Prostate gland (tissue), 2 donors: ENCODE measurements at regions not wholly inside any gene's neighbourhood (a gene's known extent, or its start where the extent isn't known, plus 50 kb on each side); places are given as distances from the start of the nearest gene placed in this dataset.
"Not testable (repeated sequence)": the region's sequence is repeated elsewhere in the genome, so short reads cannot be mapped to it uniquely, and the experiment has no call there.

ENCODE experiments used
- DNase-seq: peaks from one replicate; pipeline ENCODE4 v3.0.0-alpha.2; 2019; ENCODE audit warnings: low spot score
- H3K27ac ChIP-seq, 2 donors: fragments of 200-600 bp; sonication (generic); 2 replicates each; pipeline ENCODE4 v1.5.1; 2017 to 2019
- H3K27me3 ChIP-seq: fragments of 200-600 bp; sonication (generic); replicated peaks from 2 replicates; pipeline ENCODE4 v1.5.1; 2019; ENCODE audit not compliant: insufficient read depth
- H3K36me3 ChIP-seq, 2 donors: fragments of 200-600 bp; sonication (generic); 1 replicate in 1 of 2; 2 replicates in 1 of 2; pipeline versions ENCODE4 v1.5.1 to v1.8.1; 2017 to 2019
- H3K4me1 ChIP-seq: fragments of 200-600 bp; sonication (generic); replicated peaks from 2 replicates; pipeline ENCODE4 v1.5.1; 2019
- H3K4me3 ChIP-seq, 2 donors: fragments of 200-600 bp; sonication (generic); 2 replicates each; pipeline ENCODE4 v1.5.1; 2017 to 2019
- H3K9me3 ChIP-seq: fragments of 200-600 bp; sonication (generic); 2 replicates; pipeline ENCODE4 v1.5.1; 2017
- CTCF ChIP-seq, 4 experiments: fragments of 200-600 bp in 2 of 4; fragments of 450-650 bp in 2 of 4; sonication (generic) in 2 of 4; IDR thresholded peaks; 1 replicate in 3 of 4; 2 replicates in 1 of 4; pipeline ENCODE4 v1.5.1; 2016 to 2019; ENCODE audit warnings: antibody characterized with exemption in 4 of 4, mild to moderate bottlenecking in 2 of 4, moderate library complexity in 2 of 4
- POLR2A ChIP-seq: fragments of 450-650 bp; IDR thresholded peaks from one replicate; pipeline ENCODE4 v1.6.1; 2016; ENCODE audit warnings: antibody characterized with exemption, mild to moderate bottlenecking
- POLR2AphosphoS5 ChIP-seq: sonication (generic); formaldehyde crosslinking; IDR thresholded peaks from one replicate; pipeline ENCODE4 v1.6.1; 2017; ENCODE audit warnings: antibody characterized with exemption
- WGBS: methylation state at CpG from one replicate; pipeline ENCODE4 v1.1.5; 2018; 5-methylcytosine and 5-hydroxymethylcytosine counted together
- intact Hi-C: fragments of 100-400 bp; cut with DNase I; formaldehyde crosslinking; loops from one replicate; pipeline ENCODE4 v1.14.2; 2022

- H3K4me3 ChIP-seq = no peak overlapping the region
- 30% methylated on average over 2 of the region's 2 CpGs for WGBS
- no peaks in the 10 kb centered on the region for H3K36me3 ChIP-seq
- intact Hi-C loops = no loop called here
- DNase-seq = no peak
- no peaks in the 10 kb centered on the region for H3K4me1 ChIP-seq
- no peak overlapping the region for H3K27ac ChIP-seq
- TF ChIP-seq POLR2AphosphoS5 = no peak
- TF ChIP-seq CTCF (IDR thresholded peaks at IDR 0.05) = no peak
- no peak for TF ChIP-seq POLR2A
- H3K27me3 ChIP-seq = no peaks in the 10 kb centered on the region
- H3K9me3 ChIP-seq = no peaks in the 10 kb centered on the region
Measured at GRCh38 chr7:37592366-37592765, 91.2 kb upstream of the GPR141 start.

DNA sequence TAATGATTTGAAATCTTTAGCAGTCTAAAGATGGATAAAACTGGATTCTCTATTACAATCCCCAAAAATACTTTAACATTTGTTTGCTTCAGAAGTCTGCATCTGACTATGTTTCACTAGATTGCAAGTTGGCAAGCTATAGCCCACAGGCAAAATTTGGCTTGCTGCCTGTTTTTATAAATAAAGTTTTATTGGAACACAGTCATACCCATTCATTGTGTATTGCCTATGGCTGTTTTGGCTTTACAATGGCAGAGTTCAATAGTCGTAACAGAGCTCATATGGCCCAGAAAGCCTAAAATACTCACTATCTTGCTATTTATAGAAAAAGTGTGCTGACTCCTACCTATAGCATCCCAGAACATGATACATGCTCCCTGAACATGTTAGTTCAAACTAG is 89.0 kb upstream of the GPR141 start:
- intact Hi-C loops = no loop called here
- no peak overlapping the region for H3K27ac ChIP-seq
- H3K9me3 ChIP-seq = no peaks in the 10 kb centered on the region
- no peak for DNase-seq
- H3K4me1 ChIP-seq = no peaks in the 10 kb centered on the region
- 96% methylated on average over 1 of the region's 1 CpG for WGBS
- TF ChIP-seq CTCF (IDR thresholded peaks at IDR 0.05) = no peak
- TF ChIP-seq POLR2AphosphoS5 = no peak
- no peak for TF ChIP-seq POLR2A
- no peak overlapping the region for H3K4me3 ChIP-seq
- H3K27me3 ChIP-seq = no peaks in the 10 kb centered on the region
- no peaks in the 10 kb centered on the region for H3K36me3 ChIP-seq

GRCh38 chr7:37598824-37599223 is 84.7 kb upstream of the GPR141 start:
- TF ChIP-seq POLR2A (no peak), CTCF (IDR thresholded peaks at IDR 0.05) (no peak), POLR2AphosphoS5 (no peak)
- Histone ChIP-seq H3K36me3 (no peaks in the 10 kb centered on the region), H3K9me3 (no peaks in the 10 kb centered on the region), H3K4me1 (no peaks in the 10 kb centered on the region), H3K4me3 (no peak overlapping the region), H3K27me3 (no peaks in the 10 kb centered on the region), H3K27ac (no peak overlapping the region)
- 19% methylated on average over 2 of the region's 2 CpGs for WGBS
- no peak for DNase-seq
- intact Hi-C loops = no loop called here

- intact Hi-C loops = no loop called here
- WGBS = 81% methylated on average over 6 of the region's 6 CpGs
- Histone ChIP-seq H3K4me3 (no peak overlapping the region), H3K9me3 (no peaks in the 10 kb centered on the region), H3K27me3 (no peaks in the 10 kb centered on the region), H3K27ac (no peak overlapping the region), H3K36me3 (no peaks in the 10 kb centered on the region), H3K4me1 (no peaks in the 10 kb centered on the region)
- DNase-seq = no peak
- TF ChIP-seq CTCF (IDR thresholded peaks at IDR 0.05) (no peak), POLR2AphosphoS5 (no peak), POLR2A (no peak)
Measured at GRCh38 chr7:37601321-37601720, 82.2 kb upstream of the GPR141 start.

GRCh38 chr7:37604078-37604477 is 79.5 kb upstream of the GPR141 start:
- Histone ChIP-seq H3K27ac (no peak overlapping the region), H3K36me3 (no peaks in the 10 kb centered on the region), H3K27me3 (no peaks in the 10 kb centered on the region), H3K4me1 (no peaks in the 10 kb centered on the region), H3K4me3 (no peak overlapping the region), H3K9me3 (no peaks in the 10 kb centered on the region)
- TF ChIP-seq POLR2AphosphoS5 (no peak), CTCF (IDR thresholded peaks at IDR 0.05) (no peak), POLR2A (no peak)
- no peak for DNase-seq
- 20% methylated on average over 1 of the region's 1 CpG for WGBS
- intact Hi-C loops = no loop called here

DNA sequence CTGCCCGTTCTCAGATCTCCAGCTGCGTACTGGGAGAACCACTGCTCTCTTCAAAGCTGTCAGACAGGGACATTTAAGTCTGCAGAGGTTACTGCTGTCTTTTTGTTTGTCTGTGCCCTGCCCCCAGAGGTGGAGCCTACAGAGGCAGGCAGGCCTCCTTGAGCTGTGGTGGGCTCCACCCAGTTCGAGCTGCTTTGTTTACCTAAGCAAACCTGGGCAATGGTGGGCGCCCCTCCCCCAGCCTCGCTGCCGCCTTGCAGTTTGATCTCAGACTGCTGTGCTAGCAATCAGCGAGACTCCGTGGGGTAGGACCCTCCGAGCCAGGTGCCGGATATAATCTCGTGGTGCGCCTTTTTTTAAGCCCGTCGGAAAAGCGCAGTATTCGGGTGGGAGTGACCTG is 66.2 kb upstream of the GPR141 start:
- DNase-seq = not testable (repeated sequence)

More for the DNA sequence above, 66.2 kb upstream of the GPR141 start:
- H3K27ac ChIP-seq, intact Hi-C loops, H3K36me3 ChIP-seq, H3K9me3 ChIP-seq, H3K27me3 ChIP-seq, H3K4me3 ChIP-seq, H3K4me1 ChIP-seq: not testable (repeated sequence)
- WGBS = 77% methylated on average over 14 of the region's 16 CpGs
